Lung (tissue), 11 donors: ENCODE measurements at regions not wholly inside any gene's neighbourhood (a gene's known extent, or its start where the extent isn't known, plus 50 kb on each side); places are given as distances from the start of the nearest gene placed in this dataset.
"Not testable (repeated sequence)": the region's sequence is repeated elsewhere in the genome, so short reads cannot be mapped to it uniquely, and the experiment has no call there.

Experiments used
- ATAC-seq: fragments of 200-7000 bp; cut with Tn5 transposase; one replicate; pipeline ENCODE4 v1.9.1; 2020; ENCODE audit warnings: moderate number of reproducible peaks; ENCODE audit not compliant: insufficient read depth, low FRiP score
- DNase-seq, 3 donors: peaks; one replicate each; pipeline ENCODE4 v3.0.0-alpha.2; 2013 to 2017
- H3K27ac ChIP-seq, 2 donors: one replicate each; pipeline ENCODE4 v1.5.1; 2013; ENCODE audit warnings: mild to moderate bottlenecking in 2 of 2, moderate library complexity in 2 of 2, control low read depth in 1 of 2, inconsistent platforms in 1 of 2, low read depth in 1 of 2, low read length in 1 of 2
- H3K27me3 ChIP-seq, 3 donors: one replicate each; pipeline ENCODE4 v1.5.1; 2013; ENCODE audit warnings: low read length in 2 of 3; ENCODE audit not compliant: control insufficient read depth in 3 of 3, insufficient read depth in 3 of 3
- H3K36me3 ChIP-seq, 4 donors: one replicate each; pipeline ENCODE4 v1.5.1; 2013; ENCODE audit warnings: low read length in 4 of 4, mild to moderate bottlenecking in 1 of 4, moderate library complexity in 1 of 4; ENCODE audit not compliant: control insufficient read depth in 4 of 4, insufficient read depth in 4 of 4
- H3K4me1 ChIP-seq, 5 donors: one replicate each; pipeline ENCODE4 v1.5.1; 2013; ENCODE audit warnings: low read length in 5 of 5, mild to moderate bottlenecking in 2 of 5, moderate library complexity in 1 of 5; ENCODE audit not compliant: control insufficient read depth in 5 of 5, insufficient read depth in 5 of 5
- H3K4me3 ChIP-seq: one replicate; pipeline ENCODE4 v1.5.1; 2013; ENCODE audit warnings: mild to moderate bottlenecking, control low read depth, moderate library complexity
- H3K9ac ChIP-seq, 2 donors: one replicate each; pipeline ENCODE4 v1.5.1; 2013; ENCODE audit warnings: low read length in 2 of 2, control low read depth in 1 of 2; ENCODE audit not compliant: insufficient read depth in 1 of 2
- H3K9me3 ChIP-seq, 4 donors: one replicate each; pipeline ENCODE4 v1.5.1; 2013; ENCODE audit warnings: low read length in 3 of 4, mild to moderate bottlenecking in 1 of 4, moderate library complexity in 1 of 4; ENCODE audit not compliant: control insufficient read depth in 4 of 4, insufficient read depth in 3 of 4
- CTCF ChIP-seq: IDR thresholded peaks from 2 replicates; pipeline ENCODE4 v1.5.1; 2012; ENCODE audit warnings: mild to moderate bottlenecking; ENCODE audit errors: control extremely low read depth, extremely low read depth
- WGBS, 2 donors: extraction: QIAGEN DNeasy Blood & Tissue Kit; methylation state at CpG; one replicate each; pipeline ENCODE4 v1.1.7; 2013; 5-methylcytosine and 5-hydroxymethylcytosine counted together
- donor health status: control.
- donor health status: control.
- donor health status: Bipolar disorder and iron deficiency.
- donor health status: healthy.
- donor health status: DM: yes; HTN: yes; CAD: no.

DNA sequence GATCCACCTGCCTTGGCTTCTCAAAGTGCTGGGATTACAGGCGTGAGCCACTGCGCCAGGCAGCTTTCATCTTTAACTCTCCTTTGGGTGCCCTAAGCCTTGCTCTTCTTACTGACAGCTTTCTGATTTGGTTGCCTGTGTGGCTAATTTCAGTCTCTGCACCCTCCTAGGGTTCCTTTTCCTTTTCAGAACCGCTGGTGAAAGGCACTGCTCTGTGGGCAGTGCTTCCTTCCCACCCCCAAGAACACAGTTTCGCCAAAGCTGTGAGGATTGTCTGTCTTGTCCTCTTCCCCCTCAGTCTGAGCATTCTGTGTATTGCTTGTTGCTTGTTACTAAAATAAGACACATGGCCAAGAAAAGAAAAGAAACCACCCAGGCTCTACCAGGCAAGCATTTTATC is 101.4 kb upstream of the FRMPD3 start:
- no peak for TF ChIP-seq CTCF
- H3K36me3 ChIP-seq: no peaks in the 10 kb centered on the region
- WGBS, 2 donors: 44 to 66% methylated on average over 2 to 4 of the region's 4 CpGs
- H3K9ac ChIP-seq: no peak overlapping the region
- H3K4me1 ChIP-seq: no peaks in the 10 kb centered on the region
- peaks cover 0 to 3% (median 0%) of the 10 kb centered on the region in 4 donors for H3K9me3 ChIP-seq
- no peak for DNase-seq
- ATAC-seq: no peak
- H3K27me3 ChIP-seq: peaks cover 0 to 41% (median 7%) of the 10 kb centered on the region in 3 donors
- no peak overlapping the region for H3K4me3 ChIP-seq
- H3K27ac ChIP-seq: no peak overlapping the region

DNA sequence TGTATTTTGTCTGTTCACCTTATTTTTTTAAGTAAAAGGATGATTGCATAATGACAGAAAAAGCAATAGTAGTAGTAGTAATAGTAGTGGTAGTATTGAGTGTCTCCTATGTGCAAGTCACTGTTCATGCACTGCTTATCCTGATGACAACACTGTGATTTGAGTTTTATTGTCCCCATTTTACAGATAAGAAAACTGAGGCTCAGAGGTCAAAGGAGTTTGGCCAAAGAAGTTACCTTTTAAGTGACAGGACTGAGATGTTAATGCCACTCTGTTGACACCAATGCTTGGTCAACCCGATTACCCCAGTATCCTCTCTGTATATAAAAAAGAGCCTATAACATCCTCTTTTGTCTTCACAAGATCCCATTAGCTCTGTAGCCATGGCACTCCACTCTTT is 100.5 kb upstream of the FRMPD3 start:
- no peak for DNase-seq
- H3K4me1 ChIP-seq: no peaks in the 10 kb centered on the region
- ATAC-seq: no peak
- peaks cover 0 to 35% (median 10%) of the 10 kb centered on the region in 3 donors for H3K27me3 ChIP-seq
- no peak overlapping the region for H3K4me3 ChIP-seq
- 90 to 100% methylated on average over 1 of the region's 1 CpG for WGBS, 2 donors
- TF ChIP-seq CTCF: no peak
- no peak overlapping the region for H3K27ac ChIP-seq
- H3K9me3 ChIP-seq: peaks cover 0 to 3% (median 0%) of the 10 kb centered on the region in 4 donors
- H3K36me3 ChIP-seq: no peaks in the 10 kb centered on the region
- H3K9ac ChIP-seq: no peak overlapping the region

DNA sequence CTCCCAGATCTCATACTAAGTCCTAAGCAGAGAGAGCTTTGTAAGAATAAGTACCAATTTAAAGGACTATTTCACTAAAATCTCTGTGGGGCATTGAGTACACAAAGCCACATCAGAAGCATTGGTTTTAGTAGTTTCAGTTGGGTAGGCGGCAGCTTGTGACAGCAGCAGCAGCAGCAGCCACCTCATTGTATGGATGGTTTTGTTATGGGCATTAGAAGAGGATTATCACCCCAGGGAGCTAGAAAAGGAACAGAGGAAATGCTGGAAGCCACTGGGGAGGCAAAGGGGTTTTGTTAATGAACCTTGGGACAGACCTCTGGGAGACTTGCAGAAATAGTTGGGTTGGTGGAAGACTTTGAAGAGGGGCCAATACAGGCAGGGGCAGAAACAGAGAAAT is 93.9 kb upstream of the FRMPD3 start:
- Histone ChIP-seq H3K9me3 (no peaks in the 10 kb centered on the region), H3K36me3 (no peaks in the 10 kb centered on the region), H3K4me1 (no peaks in the 10 kb centered on the region), H3K27ac (no peak overlapping the region), H3K9ac (no peak overlapping the region), H3K4me3 (no peak overlapping the region), H3K27me3 (peaks cover 0 to 47% (median 16%) of the 10 kb centered on the region in 3 donors)
- 50 to 79% methylated on average over 1 of the region's 1 CpG for WGBS, 2 donors
- ATAC-seq (no peak), DNase-seq (no peak)
- TF ChIP-seq CTCF: no peak

DNA sequence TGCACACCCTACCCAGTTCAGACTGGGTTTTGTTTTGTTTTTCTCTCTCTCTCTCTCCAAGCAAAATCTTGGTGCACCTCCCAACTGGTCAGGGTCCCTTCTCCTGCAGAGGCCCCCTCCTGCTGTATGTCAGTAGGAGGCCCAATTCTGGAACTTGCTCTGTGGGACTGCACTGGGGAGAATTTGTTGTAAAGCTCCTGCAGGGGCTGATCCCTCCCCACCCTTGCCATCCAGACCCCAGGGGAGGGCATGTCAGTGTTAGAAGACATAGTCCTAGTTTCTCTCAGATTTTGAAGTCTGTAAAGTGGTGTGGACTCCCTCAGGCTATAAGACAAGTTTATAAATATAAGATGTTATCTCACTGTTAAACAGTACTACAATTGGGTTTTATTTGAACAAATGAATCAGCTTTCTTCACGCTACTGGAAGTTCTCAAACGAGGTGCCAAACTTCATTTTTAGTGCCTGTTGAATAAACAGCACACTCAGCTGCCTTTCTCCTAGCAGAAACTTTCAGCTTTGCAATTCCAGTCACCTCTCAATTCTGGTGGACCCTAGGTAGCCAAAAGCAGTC is 88.6 kb upstream of the FRMPD3 start:
- Histone ChIP-seq H3K27ac (no peak overlapping the region), H3K9me3 (no peaks in the 10 kb centered on the region), H3K9ac (no peak overlapping the region), H3K4me1 (no peaks in the 10 kb centered on the region), H3K36me3 (no peaks in the 10 kb centered on the region), H3K27me3 (peaks cover 3 to 24% (median 11%) of the 10 kb centered on the region in 3 donors), H3K4me3 (no peak overlapping the region)
- ATAC-seq: no peak
- peak in 1 of 3 donors; percentile 15 for DNase-seq
- TF ChIP-seq CTCF: no peak
- WGBS, 2 donors: 36 to 62% methylated on average over 2 of the region's 2 CpGs

DNA sequence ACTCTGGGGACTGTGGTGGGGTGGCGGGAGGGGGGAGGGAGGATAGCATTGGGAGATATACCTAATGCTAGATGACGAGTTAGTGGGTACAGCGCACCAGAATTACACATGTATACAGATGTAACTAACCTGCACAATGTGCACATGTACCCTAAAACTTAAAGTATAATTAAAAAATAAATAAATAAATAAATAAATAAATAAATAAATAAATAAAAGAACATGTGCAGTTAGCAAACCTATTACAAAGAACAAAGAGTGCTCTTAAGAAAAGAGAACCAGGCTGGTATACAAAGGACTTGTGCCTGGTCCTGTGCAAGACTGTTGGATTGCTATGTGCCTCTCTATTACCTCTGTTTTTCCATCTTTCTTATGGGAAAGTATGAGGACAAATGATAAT is 79.3 kb upstream of the FRMPD3 start:
- H3K9ac ChIP-seq, H3K27ac ChIP-seq, H3K36me3 ChIP-seq, H3K4me3 ChIP-seq, H3K4me1 ChIP-seq, DNase-seq, H3K9me3 ChIP-seq, ATAC-seq: not testable (repeated sequence)
- 67 to 90% methylated on average over 3 of the region's 3 CpGs for WGBS, 2 donors
- H3K27me3 ChIP-seq: peaks cover 0 to 18% (median 0%) of the 10 kb centered on the region in 3 donors
